ENCODE measurements at regions not wholly inside any gene's neighbourhood (a gene's known extent, or its start where the extent isn't known, plus 50 kb on each side); places are given as distances from the start of the nearest gene placed in this dataset.
A peak's percentile ranks its signal among the peaks of the same experiment; 100 is the strongest.

DNA sequence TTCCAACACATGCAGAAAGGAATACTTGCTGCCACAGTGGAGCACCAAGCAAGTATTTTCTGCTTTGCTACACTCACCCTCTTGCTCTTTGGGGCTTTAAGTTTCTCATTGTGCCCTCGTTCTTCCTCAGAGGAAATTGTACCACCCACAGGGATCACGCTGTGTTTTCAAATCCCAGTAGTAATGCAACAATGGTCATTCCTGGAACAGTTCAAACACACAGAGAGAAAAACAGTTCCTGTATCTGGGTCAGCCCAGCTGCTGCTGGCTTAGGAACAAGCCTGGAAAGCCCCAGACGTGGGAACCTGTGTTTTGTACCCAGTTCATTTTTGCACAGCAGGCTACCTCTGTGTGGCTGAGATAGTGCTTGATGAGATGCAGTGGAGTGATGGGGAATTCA is 907.8 kb downstream of the STPG2 start:
- no peak overlapping the region for H3K4me2 ChIP-seq (ENCODE audit: low read length)
- no peaks in the 10 kb centered on the region for H3K79me2 ChIP-seq (ENCODE audit: control insufficient read depth, insufficient read depth, low read length, poor library complexity)
- no peaks in the 10 kb centered on the region for H3K36me3 ChIP-seq (ENCODE audit: control insufficient read depth in 1 of 2, insufficient read depth in 2 of 2, low read length in 2 of 2)
- H3K79me1 ChIP-seq (ENCODE audit: low read length): no peaks in the 10 kb centered on the region
- H3K27ac ChIP-seq (ENCODE audit: low read depth, low read length): no peak overlapping the region
- no peak overlapping the region for H3K23ac ChIP-seq (ENCODE audit: low read length)
- H3K4ac ChIP-seq (ENCODE audit: low read depth, low read length): no peak overlapping the region
- no peak overlapping the region for H3K18ac ChIP-seq (ENCODE audit: low read length)
- no CpG with 5 or more reads among the region's 3 CpGs for WGBS (ENCODE audit: extremely low coverage, insufficient coverage, insufficient read length)
- H4K12ac ChIP-seq (ENCODE audit: low read depth, low read length): no peak overlapping the region
- H3K9me3 ChIP-seq (ENCODE audit: insufficient read depth, low read depth, low read length): no peaks in the 10 kb centered on the region
- H4K91ac ChIP-seq (ENCODE audit: low read depth, low read length): no peak overlapping the region
- no peak overlapping the region for H2AK5ac ChIP-seq (ENCODE audit: low read length)
- no peak overlapping the region for H2BK120ac ChIP-seq (ENCODE audit: insufficient read depth, low read length, poor library complexity)
- peak overlapping the region; percentile 70 for H4K8ac ChIP-seq (ENCODE audit: low read depth, low read length)
- H2BK12ac ChIP-seq (ENCODE audit: low read length): no peak overlapping the region
- H2AFZ ChIP-seq (ENCODE audit: insufficient read depth, low read length, poor library complexity): peak overlapping the region; percentile 17
- no peak overlapping the region for H3K14ac ChIP-seq (ENCODE audit: low read length)
- no peaks in the 10 kb centered on the region for H3K27me3 ChIP-seq (ENCODE audit: insufficient read depth, low read length)
- H2BK5ac ChIP-seq (ENCODE audit: low read depth, low read length, poor library complexity): no peak overlapping the region
- no peak overlapping the region for H3K9ac ChIP-seq (ENCODE audit: low read length)
- H3K4me3 ChIP-seq (ENCODE audit: low read depth, low read length): no peak overlapping the region
- no peaks in the 10 kb centered on the region for H3K4me1 ChIP-seq (ENCODE audit: control insufficient read depth in 1 of 2, insufficient read depth in 2 of 2, low read length in 2 of 2)
- DNase-seq: no peak

GRCh38 chr4:97238956-97239666 is 904.2 kb downstream of the STPG2 start:
- Histone ChIP-seq H3K9ac (ENCODE audit: low read length) (no peak overlapping the region), H3K18ac (ENCODE audit: low read length) (no peak overlapping the region), H3K36me3 (ENCODE audit: control insufficient read depth in 1 of 2, insufficient read depth in 2 of 2, low read length in 2 of 2) (no peaks in the 10 kb centered on the region), H4K12ac (ENCODE audit: low read depth, low read length) (no peak overlapping the region), H3K9me3 (ENCODE audit: insufficient read depth, low read depth, low read length) (no peaks in the 10 kb centered on the region), H3K4ac (ENCODE audit: low read depth, low read length) (no peak overlapping the region), H2BK120ac (ENCODE audit: insufficient read depth, low read length, poor library complexity) (no peak overlapping the region), H3K79me1 (ENCODE audit: low read length) (no peaks in the 10 kb centered on the region), H2AK5ac (ENCODE audit: low read length) (no peak overlapping the region), H4K91ac (ENCODE audit: low read depth, low read length) (no peak overlapping the region), H3K79me2 (ENCODE audit: control insufficient read depth, insufficient read depth, low read length, poor library complexity) (no peaks in the 10 kb centered on the region), H2BK12ac (ENCODE audit: low read length) (no peak overlapping the region), H3K4me3 (ENCODE audit: low read depth, low read length) (no peak overlapping the region), H4K8ac (ENCODE audit: low read depth, low read length) (no peak overlapping the region), H3K23ac (ENCODE audit: low read length) (no peak overlapping the region), H3K4me1 (ENCODE audit: control insufficient read depth in 1 of 2, insufficient read depth in 2 of 2, low read length in 2 of 2) (no peaks in the 10 kb centered on the region), H2BK5ac (ENCODE audit: low read depth, low read length, poor library complexity) (no peak overlapping the region), H3K27me3 (ENCODE audit: insufficient read depth, low read length) (no peaks in the 10 kb centered on the region), H2AFZ (ENCODE audit: insufficient read depth, low read length, poor library complexity) (no peak overlapping the region), H3K4me2 (ENCODE audit: low read length) (no peak overlapping the region), H3K14ac (ENCODE audit: low read length) (no peak overlapping the region), H3K27ac (ENCODE audit: low read depth, low read length) (no peak overlapping the region)
- no CpG with 5 or more reads among the region's 4 CpGs for WGBS (ENCODE audit: extremely low coverage, insufficient coverage, insufficient read length)
- no peak for DNase-seq

DNA sequence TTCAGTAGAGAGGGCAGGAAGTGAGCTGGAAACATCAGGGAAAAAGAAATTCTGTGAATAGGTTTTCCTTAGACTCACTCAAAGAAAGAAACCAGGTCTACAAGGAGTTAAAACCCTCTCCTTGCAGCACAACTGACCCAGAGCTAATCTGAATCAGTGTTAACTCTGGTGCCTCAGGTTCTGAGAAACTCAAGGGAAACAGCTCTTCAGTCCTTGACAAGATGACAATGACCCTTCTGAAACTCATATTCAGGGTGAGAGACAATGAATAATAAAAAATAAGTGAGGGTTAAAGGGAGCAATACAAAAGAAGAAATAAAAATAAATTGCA is 903.6 kb downstream of the STPG2 start:
- H4K91ac ChIP-seq (ENCODE audit: low read depth, low read length): no peak overlapping the region
- H3K23ac ChIP-seq (ENCODE audit: low read length): no peak overlapping the region
- H3K9ac ChIP-seq (ENCODE audit: low read length): no peak overlapping the region
- no peaks in the 10 kb centered on the region for H3K9me3 ChIP-seq (ENCODE audit: insufficient read depth, low read depth, low read length)
- H3K4me2 ChIP-seq (ENCODE audit: low read length): no peak overlapping the region
- no peak overlapping the region for H2AK5ac ChIP-seq (ENCODE audit: low read length)
- no peak overlapping the region for H3K4me3 ChIP-seq (ENCODE audit: low read depth, low read length)
- H2BK120ac ChIP-seq (ENCODE audit: insufficient read depth, low read length, poor library complexity): no peak overlapping the region
- H4K12ac ChIP-seq (ENCODE audit: low read depth, low read length): no peak overlapping the region
- no peak overlapping the region for H3K4ac ChIP-seq (ENCODE audit: low read depth, low read length)
- H3K79me1 ChIP-seq (ENCODE audit: low read length): no peaks in the 10 kb centered on the region
- no peak overlapping the region for H4K8ac ChIP-seq (ENCODE audit: low read depth, low read length)
- no peaks in the 10 kb centered on the region for H3K79me2 ChIP-seq (ENCODE audit: control insufficient read depth, insufficient read depth, low read length, poor library complexity)
- H3K27ac ChIP-seq (ENCODE audit: low read depth, low read length): no peak overlapping the region
- H2BK12ac ChIP-seq (ENCODE audit: low read length): no peak overlapping the region
- no peak overlapping the region for H3K14ac ChIP-seq (ENCODE audit: low read length)
- H2AFZ ChIP-seq (ENCODE audit: insufficient read depth, low read length, poor library complexity): no peak overlapping the region
- H3K4me1 ChIP-seq (ENCODE audit: control insufficient read depth in 1 of 2, insufficient read depth in 2 of 2, low read length in 2 of 2): no peaks in the 10 kb centered on the region
- H3K36me3 ChIP-seq (ENCODE audit: control insufficient read depth in 1 of 2, insufficient read depth in 2 of 2, low read length in 2 of 2): no peaks in the 10 kb centered on the region
- no peak overlapping the region for H2BK5ac ChIP-seq (ENCODE audit: low read depth, low read length, poor library complexity)
- no peak overlapping the region for H3K18ac ChIP-seq (ENCODE audit: low read length)
- H3K27me3 ChIP-seq (ENCODE audit: insufficient read depth, low read length): no peaks in the 10 kb centered on the region
- DNase-seq: no peak

DNA sequence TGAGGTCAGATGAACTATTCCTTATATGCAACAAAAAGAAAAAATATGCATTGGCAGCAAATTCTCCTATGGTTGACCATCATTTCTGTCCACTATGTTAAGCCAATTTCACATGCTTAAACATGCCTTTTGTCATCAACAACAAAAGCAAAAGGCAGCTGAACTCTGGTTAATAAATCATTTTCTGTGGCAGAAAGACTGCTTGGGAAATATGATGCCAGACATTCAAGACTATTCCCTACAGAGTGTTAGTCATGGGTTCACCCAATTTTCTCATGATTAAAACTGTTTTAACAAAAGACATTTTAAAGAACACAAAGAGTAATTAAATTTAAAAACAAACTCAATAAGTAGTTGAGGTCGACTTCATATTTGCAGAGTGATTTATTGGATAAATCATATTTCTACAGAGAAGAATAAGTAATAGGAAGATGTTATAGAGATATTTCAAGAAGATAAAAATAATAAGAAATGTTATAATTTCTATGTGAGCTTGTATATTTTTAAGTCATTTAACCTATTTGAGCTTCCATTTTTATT is 890.6 kb downstream of the STPG2 start:
- Histone ChIP-seq H3K4me2 (ENCODE audit: low read length) (no peak overlapping the region), H3K4me1 (ENCODE audit: control insufficient read depth in 1 of 2, insufficient read depth in 2 of 2, low read length in 2 of 2) (no peaks in the 10 kb centered on the region), H4K91ac (ENCODE audit: low read depth, low read length) (no peak overlapping the region), H3K9me3 (ENCODE audit: insufficient read depth, low read depth, low read length) (no peaks in the 10 kb centered on the region), H2BK120ac (ENCODE audit: insufficient read depth, low read length, poor library complexity) (no peak overlapping the region), H3K79me1 (ENCODE audit: low read length) (no peaks in the 10 kb centered on the region), H2AFZ (ENCODE audit: insufficient read depth, low read length, poor library complexity) (no peak overlapping the region), H3K14ac (ENCODE audit: low read length) (no peak overlapping the region), H3K9ac (ENCODE audit: low read length) (no peak overlapping the region), H3K27me3 (ENCODE audit: insufficient read depth, low read length) (no peaks in the 10 kb centered on the region), H3K4ac (ENCODE audit: low read depth, low read length) (no peak overlapping the region), H3K79me2 (ENCODE audit: control insufficient read depth, insufficient read depth, low read length, poor library complexity) (no peaks in the 10 kb centered on the region), H4K12ac (ENCODE audit: low read depth, low read length) (no peak overlapping the region), H2BK5ac (ENCODE audit: low read depth, low read length, poor library complexity) (no peak overlapping the region), H3K4me3 (ENCODE audit: low read depth, low read length) (no peak overlapping the region), H3K23ac (ENCODE audit: low read length) (no peak overlapping the region), H3K27ac (ENCODE audit: low read depth, low read length) (no peak overlapping the region), H4K8ac (ENCODE audit: low read depth, low read length) (no peak overlapping the region), H2AK5ac (ENCODE audit: low read length) (no peak overlapping the region), H3K18ac (ENCODE audit: low read length) (no peak overlapping the region), H3K36me3 (ENCODE audit: control insufficient read depth in 1 of 2, insufficient read depth in 2 of 2, low read length in 2 of 2) (no peaks in the 10 kb centered on the region), H2BK12ac (ENCODE audit: low read length) (no peak overlapping the region)
- DNase-seq: no peak
- WGBS (ENCODE audit: extremely low coverage, insufficient coverage, insufficient read length): no CpG with 5 or more reads among the region's 1 CpG

Data from trophoblast cell (in vitro differentiated cells and primary cell).